ENCODE measurements at regions not wholly inside any gene's neighbourhood (a gene's known extent, or its start where the extent isn't known, plus 50 kb on each side); places are given as distances from the start of the nearest gene placed in this dataset.

DNA sequence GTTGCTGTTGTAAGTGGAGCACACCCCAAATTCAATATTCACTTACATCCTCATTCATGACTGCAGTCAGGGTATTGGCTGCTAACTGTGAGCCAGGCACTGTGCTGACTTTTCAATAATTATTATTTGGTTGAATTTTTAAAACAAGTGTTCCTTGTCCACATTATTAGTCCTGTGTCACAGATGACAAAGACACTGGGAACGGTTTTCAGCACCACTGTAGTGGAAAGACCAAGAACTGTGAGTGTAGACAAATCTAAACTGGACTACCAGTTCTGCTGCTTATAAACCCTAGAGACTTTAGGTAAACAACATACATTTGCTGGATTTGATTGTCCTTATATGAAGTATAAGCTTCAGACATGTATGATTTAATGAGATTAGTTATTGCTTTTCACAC, 197.7 kb upstream of the ROBO2 start:
- DNase-seq, result no peak

DNA sequence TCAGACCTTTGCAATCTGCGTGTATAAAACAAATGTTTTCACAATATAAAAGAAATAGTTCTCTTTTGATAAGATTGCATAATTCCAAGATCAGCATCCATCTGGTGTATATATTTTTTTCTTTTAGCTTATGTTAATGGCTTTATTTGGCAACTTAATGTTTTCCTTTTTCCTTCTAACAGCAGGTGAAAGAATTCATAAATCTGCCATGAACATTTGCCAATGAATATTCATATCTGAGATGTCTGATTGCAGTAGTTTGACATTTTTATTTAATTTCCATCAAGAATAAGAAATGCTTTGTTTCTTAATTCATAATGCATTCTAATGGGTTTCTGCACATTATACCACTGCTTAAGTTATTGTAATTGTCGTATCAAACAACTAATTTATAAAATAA, 184.4 kb upstream of the ROBO2 start:
- no peak for DNase-seq

DNA sequence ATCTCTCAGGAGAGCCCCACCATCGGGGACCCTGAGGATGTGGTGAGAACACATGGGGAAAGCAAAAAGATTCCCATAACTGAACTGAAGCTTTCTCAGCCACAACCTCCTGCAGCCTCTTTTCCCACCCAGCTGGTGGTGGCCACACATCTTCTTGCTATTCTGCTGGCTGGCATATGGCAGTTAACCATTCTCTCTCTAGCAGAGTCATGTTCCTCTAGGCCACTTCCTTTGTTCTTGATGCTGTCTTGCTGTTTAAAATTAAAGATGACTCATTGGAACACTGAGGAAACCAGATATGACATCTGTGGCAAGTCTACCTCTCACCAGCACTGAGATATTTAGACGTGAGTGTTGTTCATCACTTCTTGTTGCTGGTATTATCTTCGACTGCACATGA, 180.3 kb upstream of the ROBO2 start:
- no peak for DNase-seq

DNA sequence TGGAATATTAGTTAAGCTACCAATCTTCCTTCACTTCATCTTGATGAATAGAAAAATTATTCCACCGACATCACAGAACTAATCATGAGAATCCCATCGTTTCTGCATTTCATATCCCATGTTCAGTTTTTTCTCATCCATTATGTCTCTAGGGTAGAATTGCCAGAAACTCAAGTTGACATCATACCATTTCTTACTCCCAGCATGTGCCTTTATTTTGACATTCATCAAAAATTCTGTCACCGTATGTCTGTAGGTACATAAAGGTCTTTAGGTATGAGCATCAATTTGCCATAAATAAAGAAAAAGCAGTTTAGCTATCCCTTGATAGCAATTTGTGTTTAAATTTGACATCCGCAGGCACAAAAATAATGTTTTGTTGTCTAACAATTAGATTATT, 175.5 kb upstream of the ROBO2 start:
- no peak for DNase-seq

DNA sequence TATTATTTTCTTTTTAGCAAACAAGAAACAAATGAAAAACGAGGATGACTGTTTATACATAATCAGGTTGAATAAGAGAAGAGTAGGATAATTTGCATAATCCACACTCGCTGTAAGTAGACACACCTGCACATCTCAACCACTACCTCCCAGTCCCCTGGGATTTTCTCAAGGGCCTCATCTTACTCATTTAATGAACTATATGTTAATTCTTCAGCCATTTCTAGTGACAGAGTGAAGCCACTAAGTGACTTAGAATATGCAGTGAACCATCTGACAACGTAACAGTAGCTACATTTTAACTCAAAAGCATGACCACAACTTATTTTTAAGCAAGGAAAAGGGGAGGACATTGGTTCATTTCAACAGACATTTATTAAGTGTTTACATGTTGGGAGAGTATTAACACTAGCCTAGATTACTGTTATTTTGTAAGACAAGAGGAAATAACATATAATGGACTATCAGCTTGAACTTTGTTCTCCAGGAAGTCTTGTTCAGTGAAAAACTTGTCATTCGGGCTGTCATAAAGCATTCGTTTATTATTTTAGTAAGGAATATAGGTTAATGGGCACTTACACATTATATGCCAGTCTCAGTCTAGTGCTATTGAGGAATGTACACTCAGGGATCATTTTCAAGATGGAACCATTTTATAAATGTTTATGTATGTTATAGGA, 173.0 kb upstream of the ROBO2 start:
- no peak for DNase-seq

DNA sequence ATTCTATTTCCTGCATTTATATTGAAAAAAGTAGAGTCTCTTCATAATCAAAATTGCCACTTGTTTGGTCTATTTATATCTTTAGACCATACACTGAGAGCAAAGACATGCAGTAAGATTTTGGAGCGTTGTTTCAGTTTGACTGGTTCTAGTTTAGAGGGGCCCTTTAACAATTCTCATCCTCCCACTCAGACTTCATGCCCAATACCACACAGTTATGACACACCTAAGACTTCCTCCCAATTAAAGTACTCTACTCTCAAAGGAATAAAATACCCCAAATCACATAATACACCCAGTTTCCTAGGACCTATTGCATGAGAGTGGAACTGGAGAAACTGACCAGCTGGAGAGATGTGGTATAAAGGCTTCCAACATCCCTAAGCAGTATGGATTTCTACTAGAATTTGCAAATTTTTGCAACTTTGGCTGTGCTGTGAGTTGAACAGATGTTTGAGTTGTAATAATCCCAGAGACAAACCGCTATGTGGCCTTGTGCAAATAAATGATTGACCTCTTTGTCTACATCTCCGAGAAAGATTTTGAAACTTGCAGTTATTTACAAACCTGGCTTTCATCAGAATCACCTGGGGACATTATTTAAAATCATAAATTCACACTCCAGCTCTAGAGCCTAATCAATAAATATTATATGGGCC, 170.0 kb upstream of the ROBO2 start:
- DNase-seq, result no peak

DNA sequence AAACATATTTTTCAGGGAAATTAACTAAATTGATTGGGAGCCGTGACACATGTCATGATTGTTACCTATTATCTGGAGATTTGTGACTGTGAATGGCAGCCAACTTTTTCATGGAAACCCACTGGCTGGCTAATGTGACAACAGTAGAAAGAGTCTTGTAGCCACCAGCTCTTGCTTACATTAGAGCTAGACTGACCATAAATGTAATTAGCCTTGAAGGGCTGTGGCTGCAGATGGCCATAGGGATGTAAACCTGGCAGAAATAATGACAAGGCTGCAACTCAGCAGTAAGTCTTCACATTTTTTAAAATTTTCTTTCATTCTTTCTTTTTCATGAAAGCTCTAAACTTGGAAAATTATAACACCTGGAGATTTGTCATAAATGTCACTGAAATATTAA, 168.2 kb upstream of the ROBO2 start:
- no peak for DNase-seq

DNA sequence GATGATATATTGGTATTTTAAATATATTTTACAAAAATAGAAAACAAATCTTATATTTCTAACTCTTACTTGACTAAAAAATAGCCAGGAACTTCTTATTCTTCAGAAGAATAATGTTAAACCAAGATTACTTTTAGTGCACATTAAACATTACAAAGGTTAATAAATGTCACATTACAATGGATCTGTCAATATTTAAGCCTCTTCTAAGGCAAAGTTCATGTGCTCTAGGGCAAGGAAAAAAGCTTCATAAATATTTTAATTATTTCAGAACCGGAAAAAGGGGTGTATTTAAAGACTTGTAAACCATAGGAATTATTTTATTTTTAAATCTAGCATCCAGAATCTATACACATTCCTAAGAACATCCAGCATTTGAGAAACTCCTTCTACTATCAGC, 166.9 kb upstream of the ROBO2 start:
- DNase-seq, result no peak

DNA sequence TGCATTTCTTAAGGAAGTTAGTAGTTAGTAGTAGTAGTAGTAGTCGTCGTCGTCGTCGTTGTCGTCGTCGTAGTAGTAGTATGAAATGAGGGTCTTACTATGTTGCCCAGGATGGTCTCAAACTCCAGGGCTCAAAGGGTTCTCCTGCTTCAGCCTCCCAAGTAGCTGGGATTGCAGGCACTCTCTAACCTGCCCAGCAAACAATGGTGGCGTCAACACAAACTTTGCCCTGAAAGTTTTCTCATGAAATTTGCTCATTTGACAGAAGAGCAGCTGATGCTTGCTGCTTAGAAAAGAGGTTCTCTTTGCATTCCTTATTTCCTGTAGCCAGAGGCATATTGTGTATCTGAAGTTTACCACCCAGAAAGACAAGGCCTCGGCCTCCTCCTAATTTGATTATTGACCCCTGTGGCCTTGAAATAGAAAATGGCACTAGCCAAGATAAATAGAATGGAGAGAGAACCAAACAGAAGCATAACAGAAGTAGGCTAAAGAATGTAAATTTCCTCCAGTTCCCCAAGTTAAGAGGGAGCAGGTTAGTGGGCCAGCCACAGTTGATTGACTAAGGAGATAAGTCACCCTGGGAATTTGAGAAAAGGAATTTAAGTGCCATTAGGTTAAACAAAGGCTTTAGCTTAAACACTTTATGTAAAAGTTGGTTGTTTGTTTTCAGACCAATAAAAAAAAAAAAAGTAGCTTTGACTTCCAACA, 166.2 kb upstream of the ROBO2 start:
- no peak for DNase-seq

DNA sequence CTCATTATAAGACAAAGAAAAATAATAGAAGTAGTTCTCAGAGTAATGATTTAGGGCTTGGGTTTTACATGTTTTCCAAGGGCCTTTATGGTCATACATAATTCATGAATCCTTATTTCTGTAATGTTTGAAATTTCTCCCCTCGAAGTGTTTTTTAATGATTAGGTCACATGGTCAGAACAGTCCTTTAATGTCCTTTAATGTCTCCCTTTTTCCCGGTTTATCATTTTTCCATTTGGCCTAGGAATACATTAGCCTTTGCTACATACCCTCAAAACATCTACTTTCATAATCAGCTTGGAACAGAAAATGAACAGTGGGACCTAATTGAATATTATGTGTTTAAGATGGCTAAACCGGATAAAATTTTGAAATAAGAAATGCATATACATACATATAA, 159.9 kb upstream of the ROBO2 start:
- DNase-seq, result no peak

DNA sequence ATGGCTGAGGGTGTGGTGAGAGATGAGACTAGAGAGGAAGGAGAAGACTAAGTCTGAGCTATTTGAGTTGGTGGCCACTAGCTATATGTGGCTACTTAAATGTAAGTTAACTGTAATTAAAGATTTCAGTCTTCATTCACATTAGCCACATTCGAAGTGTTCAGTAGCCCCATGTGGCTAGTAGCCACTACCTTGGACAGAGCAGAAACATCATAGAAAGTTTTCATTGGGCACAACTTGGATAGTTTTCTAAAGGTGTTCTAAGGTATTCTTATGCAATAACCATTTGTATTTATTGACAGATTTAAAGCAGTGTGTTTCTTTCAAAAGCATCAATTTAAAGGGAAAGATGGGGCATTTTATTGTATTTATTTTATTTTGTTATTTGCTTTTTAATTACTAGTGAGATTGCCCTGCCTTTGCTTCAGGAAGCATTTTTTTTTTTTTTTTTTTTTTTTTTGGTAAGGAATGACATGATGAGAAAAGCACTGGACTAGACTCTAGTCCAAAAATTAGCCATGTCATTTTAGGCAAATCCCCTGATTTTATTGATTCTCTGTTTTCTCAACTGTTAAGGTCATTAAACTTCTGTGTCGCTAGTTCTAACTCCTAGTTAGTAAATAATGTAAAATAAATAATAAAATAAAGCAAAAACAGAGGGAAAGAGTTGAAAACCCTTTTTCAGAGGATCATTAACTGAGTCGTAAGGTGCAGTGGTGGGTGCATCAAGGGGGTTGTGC, 153.0 kb upstream of the ROBO2 start:
- DNase-seq, result no peak

DNA sequence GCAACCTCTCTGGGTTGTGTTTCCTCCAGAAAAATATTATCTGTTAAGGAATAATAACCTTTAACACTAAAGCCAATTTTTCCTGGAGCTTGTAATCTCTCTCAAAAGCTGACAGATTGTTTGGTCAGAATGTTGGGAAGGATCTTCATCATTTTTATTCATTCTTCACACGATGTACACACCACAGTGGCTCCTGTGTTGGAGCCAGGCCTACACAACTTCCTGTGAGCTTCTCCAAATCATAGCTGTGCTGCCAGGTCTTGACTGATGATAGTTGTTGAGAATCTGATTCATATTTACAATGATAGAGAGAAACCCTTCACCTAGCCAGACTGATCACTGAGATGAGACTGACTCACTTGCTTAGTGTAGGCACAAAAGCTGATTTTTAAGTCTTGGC, 151.0 kb upstream of the ROBO2 start:
- DNase-seq, result no peak

DNA sequence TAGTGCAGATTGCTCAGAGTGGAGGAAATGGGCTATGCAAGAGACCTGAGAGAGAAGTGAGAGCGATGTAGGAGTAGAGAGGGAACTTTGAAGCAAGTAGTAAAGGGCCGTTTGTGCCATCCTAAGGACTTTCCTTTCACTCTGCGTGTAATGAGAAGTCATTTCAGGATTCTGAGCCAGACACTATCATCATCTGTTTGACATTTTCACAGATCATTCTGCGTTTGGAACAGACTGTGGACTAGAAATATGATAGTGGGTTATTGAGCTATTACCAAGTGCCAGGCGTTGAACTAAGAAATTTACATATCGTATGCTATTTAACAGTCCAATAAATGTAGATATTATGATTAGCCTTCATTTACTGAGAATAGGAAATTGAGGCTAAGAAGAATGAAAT, 150.0 kb upstream of the ROBO2 start:
- DNase-seq, result no peak

DNA sequence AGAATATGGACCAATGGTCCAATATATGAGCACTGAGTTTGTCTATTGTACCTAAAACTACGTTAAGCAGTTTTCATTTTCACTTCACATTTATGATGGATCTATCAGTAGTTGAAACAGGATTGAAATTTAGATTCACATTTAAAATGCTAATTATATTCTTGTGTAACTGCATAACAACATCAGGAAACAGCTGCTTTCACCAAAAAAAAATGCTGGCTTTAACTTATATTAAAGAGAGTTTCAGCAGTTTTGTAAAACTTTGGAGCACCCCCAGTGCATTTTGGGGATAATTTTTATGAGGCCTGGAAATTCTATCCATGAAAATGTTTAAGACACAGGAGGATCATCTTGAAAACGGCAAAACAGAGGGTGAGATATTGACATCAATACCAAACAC, 142.8 kb upstream of the ROBO2 start:
- no peak for DNase-seq

DNA sequence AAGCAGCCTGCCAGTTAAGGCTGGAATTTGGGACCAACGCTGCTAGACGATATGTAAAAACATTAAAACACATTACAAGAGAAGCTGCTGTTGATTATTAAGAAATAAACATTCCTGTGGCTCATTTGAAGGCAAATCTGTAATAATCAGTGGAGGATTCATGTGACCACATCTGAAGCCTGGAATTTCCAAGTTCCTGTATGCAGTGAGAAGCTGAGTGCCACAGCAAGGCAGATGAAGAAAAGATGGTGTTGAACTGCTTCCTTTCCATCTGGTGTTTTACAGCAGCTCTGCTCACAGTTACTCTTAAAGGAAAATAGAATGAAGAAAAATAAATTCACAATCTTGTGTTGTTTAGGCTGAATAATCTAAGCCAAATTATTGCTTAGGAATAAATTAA, 139.3 kb upstream of the ROBO2 start:
- DNase-seq, result no peak

DNA sequence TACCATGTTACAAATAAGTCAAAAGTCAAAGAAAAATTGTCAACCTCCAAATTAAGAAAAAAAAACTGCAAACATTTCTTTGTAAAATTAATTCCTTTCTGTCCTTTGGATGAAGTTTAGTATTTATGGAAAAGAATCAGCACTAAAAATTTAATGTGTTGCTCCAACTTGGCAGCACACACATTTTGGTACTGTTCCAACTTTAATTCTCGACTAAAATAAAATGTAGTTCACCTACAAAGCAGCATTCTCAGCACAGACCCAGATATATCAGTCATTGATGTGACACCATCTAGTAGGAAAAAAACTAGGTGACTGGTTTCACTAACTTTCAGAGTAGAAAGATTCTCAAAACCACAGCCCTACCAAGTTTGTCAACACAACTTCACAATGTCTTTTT, 131.7 kb upstream of the ROBO2 start:
- DNase-seq, result no peak

DNA sequence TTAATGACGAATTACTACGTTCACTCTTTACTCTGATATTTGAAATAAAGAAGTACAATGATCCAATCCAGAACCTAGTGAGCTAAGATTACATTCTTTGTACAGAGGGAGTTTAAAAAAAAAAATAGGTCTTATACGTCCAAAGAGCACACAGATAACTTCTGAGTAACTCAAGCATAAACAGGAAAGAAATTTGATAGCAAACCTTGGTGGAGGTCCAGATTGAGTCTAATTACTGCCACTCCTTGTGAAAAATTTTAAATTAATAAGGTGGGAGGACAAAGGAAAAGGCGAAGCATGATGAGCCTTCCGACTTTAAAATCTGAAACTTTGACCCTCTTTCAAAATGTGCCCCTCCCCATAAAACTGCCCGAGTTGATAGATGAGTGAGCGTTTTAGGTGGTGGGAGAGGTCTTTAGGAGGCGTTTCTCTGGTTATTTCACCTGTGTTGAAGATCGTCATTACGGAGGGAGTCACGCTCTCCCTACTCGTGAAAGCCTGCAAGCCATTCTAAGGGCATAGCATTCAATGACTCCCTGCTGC, 127.0 kb upstream of the ROBO2 start:
- no peak for DNase-seq

DNA sequence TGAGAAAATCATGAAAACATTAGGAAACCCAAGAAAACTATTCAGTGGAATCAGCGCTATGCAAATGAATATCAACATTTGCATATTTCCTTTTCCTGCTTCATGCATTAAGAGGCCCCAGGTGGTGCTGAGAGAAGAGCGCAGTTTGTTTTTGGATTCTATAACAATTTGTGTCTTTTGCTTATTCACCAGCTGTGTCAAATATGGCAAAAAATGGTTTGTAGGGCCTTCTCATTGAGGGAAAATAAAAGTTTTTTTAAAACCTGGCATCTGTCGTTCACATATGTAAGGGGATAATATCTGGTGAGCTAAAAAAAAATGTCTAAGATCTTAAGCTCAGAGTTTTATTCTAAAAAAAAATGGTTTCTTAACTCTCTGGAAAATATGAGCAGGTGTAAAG, 122.5 kb upstream of the ROBO2 start:
- no peak for DNase-seq

DNA sequence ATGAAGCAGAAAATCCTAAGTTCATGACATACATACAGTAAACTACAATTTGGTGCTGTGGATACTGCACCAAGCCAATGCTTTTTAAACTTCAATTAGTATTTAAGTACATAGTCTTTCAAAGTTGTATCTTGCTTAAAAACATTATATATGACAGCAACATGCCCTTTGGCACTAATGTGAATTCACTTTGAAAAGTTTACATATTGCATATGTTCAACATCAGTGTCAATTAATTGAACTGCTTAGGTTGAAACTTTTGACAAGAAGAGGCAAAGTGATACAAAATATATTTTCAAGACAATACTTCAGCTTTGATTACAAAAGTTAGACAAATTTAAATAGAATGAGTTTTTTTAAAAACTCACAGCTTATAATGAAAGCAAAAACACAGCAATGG, 119.4 kb upstream of the ROBO2 start:
- DNase-seq, result no peak

DNA sequence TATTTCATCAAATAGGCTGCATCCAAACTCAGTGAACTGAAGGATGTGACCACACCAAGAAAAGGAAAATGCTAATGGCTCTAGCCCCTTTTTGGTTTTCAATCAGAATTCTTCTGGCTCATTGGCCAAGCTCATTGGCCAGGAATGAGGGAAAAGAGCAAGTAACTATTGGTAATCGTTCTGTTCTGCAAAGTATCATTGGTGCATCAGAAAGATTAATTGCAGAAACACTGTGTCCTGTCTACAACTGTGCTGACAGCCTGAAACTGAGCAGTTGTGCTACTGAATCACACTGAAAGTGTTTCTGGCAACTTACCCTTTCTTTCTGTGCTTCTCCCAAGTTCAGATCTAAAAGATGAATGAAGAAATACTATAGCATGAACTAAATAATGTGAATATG, 116.4 kb upstream of the ROBO2 start:
- no peak for DNase-seq

DNA sequence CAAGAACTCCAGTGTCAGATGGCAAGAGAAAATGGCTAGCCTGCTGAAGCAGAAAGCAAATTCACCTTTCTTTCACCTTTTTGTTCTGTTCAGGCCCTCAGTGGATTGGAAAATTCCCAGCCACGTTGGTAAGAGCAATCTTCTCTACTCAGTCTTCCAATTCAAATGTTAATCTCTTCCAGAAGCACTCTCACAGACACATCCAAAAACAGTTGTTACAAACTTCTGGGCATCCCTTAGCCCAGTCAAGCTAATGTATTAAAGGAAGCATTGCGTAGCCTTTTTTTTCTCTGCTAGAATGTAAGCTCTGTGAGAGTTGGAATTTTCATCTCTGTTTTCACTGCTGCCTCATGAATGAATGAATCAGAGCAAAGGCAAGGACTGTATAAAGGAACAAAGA, 109.2 kb upstream of the ROBO2 start:
- DNase-seq, result no peak

DNA sequence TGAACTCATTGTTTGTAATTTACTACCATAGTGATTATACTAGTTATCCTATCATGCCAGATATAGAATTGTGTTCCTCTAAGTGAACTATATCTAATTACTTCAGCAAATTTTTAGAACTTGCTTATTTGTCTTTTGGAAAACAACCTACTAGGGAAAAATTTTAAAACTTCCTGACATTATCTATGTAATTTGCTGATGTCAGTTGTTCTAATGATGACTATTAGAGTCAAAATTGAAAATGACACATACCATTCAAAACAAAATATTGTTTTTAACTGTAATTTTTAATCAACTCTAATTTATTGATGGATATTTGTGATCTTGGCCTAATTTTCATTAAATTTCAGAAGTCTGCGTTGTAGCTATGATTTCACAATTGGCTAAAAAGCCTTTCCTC, 106.7 kb upstream of the ROBO2 start:
- DNase-seq, result no peak

DNA sequence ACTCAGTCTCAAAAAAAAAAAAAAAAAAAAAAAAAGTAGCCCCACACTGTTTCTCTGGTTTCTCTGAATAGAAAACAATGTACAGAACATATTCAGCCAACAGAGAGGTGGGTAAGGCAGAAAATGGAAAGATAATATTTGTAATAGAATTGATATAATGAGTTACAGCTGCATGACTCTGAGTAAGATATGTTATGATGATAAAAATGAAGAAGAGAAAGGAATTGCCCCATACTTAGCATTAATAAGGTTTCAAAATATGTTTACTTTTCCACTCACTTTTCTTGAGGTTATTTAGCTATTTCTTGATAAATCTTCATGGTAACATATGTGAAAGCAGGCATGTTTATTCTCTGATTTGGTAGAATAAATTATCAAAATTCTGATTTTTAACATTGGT, 100.9 kb upstream of the ROBO2 start:
- no peak for DNase-seq

Data from activated CD4-positive, alpha-beta T cell treated with anti-CD3 and anti-CD28 coated beads for 48 hours (primary cell).